Ishikawa (cell line): ENCODE measurements at regions not wholly inside any gene's neighbourhood (a gene's known extent, or its start where the extent isn't known, plus 50 kb on each side); places are given as distances from the start of the nearest gene placed in this dataset.

Source experiments
- CEBPB ChIP-seq: IDR thresholded peaks from 2 replicates; pipeline ENCODE4 v1.6.1; 2012
- CREB1 ChIP-seq: IDR thresholded peaks from 2 replicates; pipeline ENCODE4 v1.6.1; 2012; ENCODE audit warnings: low read depth
- EGR1 ChIP-seq: IDR thresholded peaks from 2 replicates; pipeline ENCODE4 v1.6.1; 2012
- EP300 ChIP-seq: IDR thresholded peaks from 2 replicates; pipeline ENCODE4 v1.6.1; 2012; ENCODE audit warnings: borderline replicate concordance
- FOXM1 ChIP-seq: IDR thresholded peaks from 2 replicates; pipeline ENCODE4 v1.6.1; 2012; ENCODE audit warnings: low read depth, borderline replicate concordance
- MAX ChIP-seq: IDR thresholded peaks from 2 replicates; pipeline ENCODE4 v1.6.1; 2012
- NFIC ChIP-seq: IDR thresholded peaks from 2 replicates; pipeline ENCODE4 v1.6.1; 2012
- RAD21 ChIP-seq: IDR thresholded peaks from 2 replicates; pipeline ENCODE4 v1.6.1; 2012; ENCODE audit warnings: low read depth
- REST ChIP-seq: IDR thresholded peaks from 2 replicates; pipeline ENCODE4 v1.6.1; 2012; ENCODE audit warnings: low read depth, mild to moderate bottlenecking
- TAF1 ChIP-seq: IDR thresholded peaks from 2 replicates; pipeline ENCODE4 v1.6.1; 2012; ENCODE audit warnings: low read depth, mild to moderate bottlenecking
- TCF12 ChIP-seq: IDR thresholded peaks from 2 replicates; pipeline ENCODE4 v1.6.1; 2012; ENCODE audit warnings: low read depth
- TEAD4 ChIP-seq: IDR thresholded peaks from 2 replicates; pipeline ENCODE4 v1.6.1; 2012
- USF1 ChIP-seq: IDR thresholded peaks from 2 replicates; pipeline ENCODE4 v1.6.1; 2012
- YY1 ChIP-seq: IDR thresholded peaks from 2 replicates; pipeline ENCODE4 v1.6.1; 2012; ENCODE audit warnings: low read depth
- ZBTB7A ChIP-seq: IDR thresholded peaks from 2 replicates; pipeline ENCODE4 v1.6.1; 2012; ENCODE audit warnings: low read depth

GRCh38 chrX:127313635-127314034 is 494.1 kb downstream of the PRR32 start:
- TF ChIP-seq USF1 (no peak), TCF12 (no peak), NFIC (no peak), TEAD4 (no peak), EGR1 (no peak), ZBTB7A (no peak), CREB1 (no peak), REST (no peak), FOXM1 (no peak), MAX (no peak), YY1 (no peak), RAD21 (no peak), CEBPB (no peak), EP300 (no peak), TAF1 (no peak)

- no peak for TF ChIP-seq YY1
- no peak for TF ChIP-seq USF1
- no peak for TF ChIP-seq TAF1
- TF ChIP-seq TCF12 = no peak
- TF ChIP-seq REST = no peak
- no peak for TF ChIP-seq FOXM1
- no peak for TF ChIP-seq CEBPB
- no peak for TF ChIP-seq ZBTB7A
- TF ChIP-seq EP300 = no peak
- no peak for TF ChIP-seq MAX
- no peak for TF ChIP-seq EGR1
These were observed 497.6 kb downstream of the PRR32 start for GRCh38 chrX:127317159-127317558.

- TF ChIP-seq CREB1 (no peak), NFIC (no peak), EGR1 (no peak), MAX (no peak), TCF12 (no peak), CEBPB (no peak), TAF1 (no peak), TEAD4 (no peak), REST (no peak), USF1 (no peak), ZBTB7A (no peak), EP300 (no peak), RAD21 (no peak)
These were observed 504.6 kb downstream of the PRR32 start for GRCh38 chrX:127324128-127324527.
